ENCODE measurements at regions not wholly inside any gene's neighbourhood (a gene's known extent, or its start where the extent isn't known, plus 50 kb on each side); places are given as distances from the start of the nearest gene placed in this dataset.

DNA sequence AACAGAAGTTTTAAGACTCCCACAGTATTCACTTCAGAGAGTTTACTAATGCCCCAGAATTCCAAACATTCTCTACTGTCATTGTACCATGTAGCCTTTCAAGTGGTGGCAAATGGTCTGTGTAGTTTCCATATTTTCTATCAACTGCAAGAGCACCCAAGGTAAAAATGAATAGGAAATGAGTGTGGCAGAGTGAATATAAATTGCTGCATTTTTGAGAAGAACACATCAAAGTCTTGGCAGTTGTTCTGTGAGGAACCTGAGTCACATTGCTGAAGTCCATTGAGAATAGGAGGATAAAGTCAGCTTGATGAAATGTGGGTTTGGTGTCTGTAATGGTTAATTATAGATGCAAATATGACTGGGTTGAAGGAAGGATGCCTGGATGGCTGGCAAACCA is 193.6 kb downstream of the AASDHPPT start:
- TF ChIP-seq, protein P1, sequence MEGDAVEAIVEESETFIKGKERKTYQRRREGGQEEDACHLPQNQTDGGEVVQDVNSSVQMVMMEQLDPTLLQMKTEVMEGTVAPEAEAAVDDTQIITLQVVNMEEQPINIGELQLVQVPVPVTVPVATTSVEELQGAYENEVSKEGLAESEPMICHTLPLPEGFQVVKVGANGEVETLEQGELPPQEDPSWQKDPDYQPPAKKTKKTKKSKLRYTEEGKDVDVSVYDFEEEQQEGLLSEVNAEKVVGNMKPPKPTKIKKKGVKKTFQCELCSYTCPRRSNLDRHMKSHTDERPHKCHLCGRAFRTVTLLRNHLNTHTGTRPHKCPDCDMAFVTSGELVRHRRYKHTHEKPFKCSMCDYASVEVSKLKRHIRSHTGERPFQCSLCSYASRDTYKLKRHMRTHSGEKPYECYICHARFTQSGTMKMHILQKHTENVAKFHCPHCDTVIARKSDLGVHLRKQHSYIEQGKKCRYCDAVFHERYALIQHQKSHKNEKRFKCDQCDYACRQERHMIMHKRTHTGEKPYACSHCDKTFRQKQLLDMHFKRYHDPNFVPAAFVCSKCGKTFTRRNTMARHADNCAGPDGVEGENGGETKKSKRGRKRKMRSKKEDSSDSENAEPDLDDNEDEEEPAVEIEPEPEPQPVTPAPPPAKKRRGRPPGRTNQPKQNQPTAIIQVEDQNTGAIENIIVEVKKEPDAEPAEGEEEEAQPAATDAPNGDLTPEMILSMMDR (conservative IDR thresholded peaks at IDR 0.05 in 1 of 2, IDR thresholded peaks at IDR 0.05 in 1 of 2; ENCODE audit: low read depth in 1 of 2, low read length in 2 of 2): no peak
- TF ChIP-seq EZH2 (IDR thresholded peaks at IDR 0.05; ENCODE audit: low read length, missing control alignments): no peak
